Activated CD8-positive, alpha-beta memory T cell treated with anti-CD3 and anti-CD28 coated beads, Interleukin-2, amount 10 ng/mL, durations not matched to agents 7 days and 5 days (primary cell): ENCODE measurements at regions not wholly inside any gene's neighbourhood (a gene's known extent, or its start where the extent isn't known, plus 50 kb on each side); places are given as distances from the start of the nearest gene placed in this dataset.
"Not testable (repeated sequence)": the region's sequence is repeated elsewhere in the genome, so short reads cannot be mapped to it uniquely, and the experiment has no call there.

Experiments used
- ATAC-seq: fragments of 150-1000 bp; cut with Tn5 transposase; one replicate; pipeline ENCODE4 v1.10.0; 2021; ENCODE audit warnings: moderate library complexity
- CTCF ChIA-PET: fragments of 350-600 bp; sonication (Branson Sonifier 250); formaldehyde crosslinking; loops from one replicate; lab custom pipeline; 2021; ENCODE audit warnings: antibody characterized with exemption; lab: Charles Lee
- DNase-seq: peaks from one replicate; pipeline ENCODE4 v3.0.0-alpha.2; 2020
- H3K27ac Mint-ChIP-seq: one replicate; pipeline ENCODE4 v1.8.0; 2021; ENCODE audit warnings: mild to moderate bottlenecking, mixed read lengths
- H3K27me3 Mint-ChIP-seq: one replicate; pipeline ENCODE4 v1.8.0; 2021; ENCODE audit warnings: mixed read lengths
- H3K36me3 Mint-ChIP-seq: one replicate; pipeline ENCODE4 v1.8.0; 2021; ENCODE audit warnings: mild to moderate bottlenecking, mixed read lengths
- H3K4me1 Mint-ChIP-seq: one replicate; pipeline ENCODE4 v1.8.0; 2021; ENCODE audit warnings: mixed read lengths
- H3K4me3 Mint-ChIP-seq: one replicate; pipeline ENCODE4 v1.8.0; 2021; ENCODE audit warnings: mild to moderate bottlenecking, moderate library complexity, mixed read lengths
- H3K9me3 Mint-ChIP-seq: one replicate; pipeline ENCODE4 v1.8.0; 2022; ENCODE audit warnings: low read depth, mixed read lengths

DNA sequence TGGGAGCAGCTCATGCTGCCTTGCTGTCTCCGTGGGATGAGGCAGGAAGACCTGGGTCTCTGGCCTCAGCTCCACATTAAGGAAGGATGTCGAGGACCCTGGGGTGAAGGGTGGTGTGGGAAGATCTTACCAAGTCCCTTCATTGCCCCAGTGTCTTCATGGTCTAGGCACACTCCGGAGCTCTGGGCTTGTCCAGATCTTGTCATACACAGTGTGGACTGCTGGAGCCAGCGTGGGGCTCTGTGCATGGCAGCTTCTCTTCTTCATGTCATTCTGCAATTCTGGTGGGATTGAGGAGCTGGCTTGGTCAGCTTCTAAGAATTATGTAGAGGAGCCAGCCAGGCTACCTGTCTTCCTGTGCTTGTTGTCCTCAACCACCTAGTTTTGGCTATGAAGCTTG, 79.3 kb upstream of the ETV3 start:
- CTCF ChIA-PET = no interaction called here
- Mint-ChIP-seq H3K9me3 (no peaks in the 10 kb centered on the region), H3K4me3 (no peak overlapping the region), H3K36me3 (no peaks in the 10 kb centered on the region), H3K27ac (no peak overlapping the region), H3K4me1 (no peaks in the 10 kb centered on the region), H3K27me3 (peaks cover 51% of the 10 kb centered on the region)
- DNase-seq (no peak), ATAC-seq (no peak)

- Mint-ChIP-seq H3K36me3 (no peaks in the 10 kb centered on the region), H3K4me1 (no peaks in the 10 kb centered on the region), H3K27ac (no peak overlapping the region), H3K4me3 (no peak overlapping the region), H3K27me3 (peaks cover 47% of the 10 kb centered on the region), H3K9me3 (no peaks in the 10 kb centered on the region)
- DNase-seq (no peak), ATAC-seq (no peak)
- CTCF ChIA-PET = interaction anchor here (1.2 kb wide), 1 partner anchor 124 kb away, joined by 3 read pairs; no protein-coding TSS in a partner anchor
Observed at GRCh38 chr1:157213836-157214235, 75.6 kb upstream of the ETV3 start.

DNA sequence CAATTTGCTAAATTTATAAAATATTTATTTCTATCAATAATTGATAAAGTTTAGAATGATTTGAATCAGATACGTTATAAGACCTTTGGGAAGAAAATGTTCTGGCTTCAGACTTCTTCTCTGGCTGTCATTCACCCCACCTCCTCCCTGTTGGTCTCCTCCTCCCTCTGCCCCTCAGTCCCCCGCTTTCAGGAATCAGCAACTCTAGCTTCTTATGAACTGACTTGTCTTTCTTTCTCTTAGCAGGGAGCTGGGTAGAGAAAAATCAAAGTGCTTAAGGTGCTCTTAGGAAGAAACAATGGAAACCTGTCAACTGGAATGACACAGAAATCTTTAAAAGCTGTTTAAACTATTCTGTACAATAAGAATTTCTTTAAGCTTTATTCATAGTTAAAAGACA, 71.3 kb upstream of the ETV3 start:
- Mint-ChIP-seq H3K27ac (no peak overlapping the region), H3K9me3 (no peaks in the 10 kb centered on the region), H3K4me1 (no peaks in the 10 kb centered on the region), H3K27me3 (peaks cover 36% of the 10 kb centered on the region), H3K36me3 (no peaks in the 10 kb centered on the region), H3K4me3 (no peak overlapping the region)
- ATAC-seq = no peak
- CTCF ChIA-PET = no interaction called here
- no peak for DNase-seq

DNA sequence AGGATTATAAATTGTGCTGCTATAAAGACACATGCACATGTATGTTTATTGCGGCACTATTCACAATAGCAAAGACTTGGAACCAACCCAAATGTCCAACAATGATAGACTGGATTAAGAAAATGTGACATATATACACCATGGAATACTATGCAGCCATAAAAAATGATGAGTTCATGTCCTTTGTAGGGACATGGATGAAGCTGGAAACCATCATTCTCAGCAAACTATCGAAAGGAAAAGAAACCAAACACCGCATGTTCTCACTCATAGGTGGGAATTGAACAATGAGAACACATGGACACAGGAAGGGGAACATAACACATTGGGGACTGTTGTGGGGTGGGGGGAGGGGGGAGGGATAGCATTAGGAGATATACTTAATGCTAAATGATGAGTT, 67.8 kb upstream of the ETV3 start:
- CTCF ChIA-PET = not testable (repeated sequence)

GRCh38 chr1:157203166-157203565, 65.0 kb upstream of the ETV3 start:
- Mint-ChIP-seq H3K4me1 (no peaks in the 10 kb centered on the region), H3K36me3 (no peaks in the 10 kb centered on the region), H3K27me3 (peaks cover 18% of the 10 kb centered on the region), H3K27ac (no peak overlapping the region), H3K4me3 (no peak overlapping the region), H3K9me3 (no peaks in the 10 kb centered on the region)
- ATAC-seq (no peak), DNase-seq (no peak)
- CTCF ChIA-PET = interaction anchor here (0.7 to 0.9 kb wide), 2 partner anchors 8 to 113 kb away, joined by 3 read pairs; no protein-coding TSS in a partner anchor

More for the DNA sequence above, 67.8 kb upstream of the ETV3 start:
- H3K4me3 Mint-ChIP-seq, H3K4me1 Mint-ChIP-seq, ATAC-seq, H3K9me3 Mint-ChIP-seq, H3K36me3 Mint-ChIP-seq, H3K27ac Mint-ChIP-seq, DNase-seq: not testable (repeated sequence)
- peaks cover 16% of the 10 kb centered on the region for H3K27me3 Mint-ChIP-seq

- no peaks in the 10 kb centered on the region for H3K36me3 Mint-ChIP-seq
- peaks cover 18% of the 10 kb centered on the region for H3K27me3 Mint-ChIP-seq
- CTCF ChIA-PET = no interaction called here
- H3K4me3 Mint-ChIP-seq = no peak overlapping the region
- DNase-seq = no peak
- no peak overlapping the region for H3K27ac Mint-ChIP-seq
- H3K9me3 Mint-ChIP-seq = no peaks in the 10 kb centered on the region
- no peak for ATAC-seq
- H3K4me1 Mint-ChIP-seq = no peaks in the 10 kb centered on the region
Observed at GRCh38 chr1:157202331-157202730, 64.1 kb upstream of the ETV3 start.

DNA sequence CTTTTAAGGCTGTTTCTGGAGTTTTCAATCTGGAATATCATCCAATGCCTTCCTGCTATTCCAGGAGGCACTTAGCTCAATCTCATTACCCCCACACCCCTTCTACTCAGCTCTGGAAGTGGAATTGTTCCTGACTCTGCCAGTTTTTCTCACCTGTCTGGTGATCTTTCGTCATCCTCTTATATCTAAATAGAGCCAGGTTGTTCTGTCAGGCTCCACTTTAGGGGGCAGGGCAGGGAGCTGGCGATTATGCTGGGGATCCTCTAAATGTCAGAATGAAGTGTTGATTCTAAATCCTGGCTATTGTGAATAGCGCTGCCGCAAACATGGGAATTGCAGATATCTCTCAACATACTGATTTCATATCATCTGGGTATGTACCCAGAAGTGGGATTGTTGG, 63.6 kb upstream of the ETV3 start:
- CTCF ChIA-PET = no interaction called here
- DNase-seq (no peak), ATAC-seq (no peak)
- H3K4me1 Mint-ChIP-seq = no peaks in the 10 kb centered on the region
- no peaks in the 10 kb centered on the region for H3K9me3 Mint-ChIP-seq
- H3K4me3 Mint-ChIP-seq = no peak overlapping the region
- no peak overlapping the region for H3K27ac Mint-ChIP-seq
- H3K36me3 Mint-ChIP-seq = no peaks in the 10 kb centered on the region
- H3K27me3 Mint-ChIP-seq = peaks cover 15% of the 10 kb centered on the region

DNA sequence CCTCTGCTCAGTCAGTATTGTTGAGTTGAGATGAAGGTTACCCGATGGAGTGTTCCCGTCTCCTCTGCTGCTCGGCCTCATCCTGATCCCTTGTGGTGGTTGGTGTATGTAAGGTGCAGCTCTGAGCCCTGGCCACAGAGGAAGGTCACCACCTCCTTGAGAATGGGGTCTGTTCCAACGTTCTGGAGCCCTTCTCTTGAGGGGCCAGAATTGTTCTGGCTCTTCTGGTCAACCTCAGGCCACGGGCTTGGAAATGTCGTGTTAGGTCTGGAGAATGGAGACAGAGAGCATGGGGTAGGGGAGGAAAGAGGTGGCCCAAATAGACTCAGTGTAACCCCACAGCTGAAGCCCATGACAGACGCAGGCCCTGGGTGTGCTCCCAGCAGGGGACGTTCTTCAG, 62.3 kb upstream of the ETV3 start:
- Mint-ChIP-seq H3K27ac (no peak overlapping the region), H3K36me3 (no peaks in the 10 kb centered on the region), H3K4me3 (no peak overlapping the region), H3K4me1 (peaks cover 7% of the 10 kb centered on the region), H3K27me3 (peaks cover 24% of the 10 kb centered on the region), H3K9me3 (no peaks in the 10 kb centered on the region)
- DNase-seq (no peak), ATAC-seq (no peak)
- CTCF ChIA-PET = no interaction called here

DNA sequence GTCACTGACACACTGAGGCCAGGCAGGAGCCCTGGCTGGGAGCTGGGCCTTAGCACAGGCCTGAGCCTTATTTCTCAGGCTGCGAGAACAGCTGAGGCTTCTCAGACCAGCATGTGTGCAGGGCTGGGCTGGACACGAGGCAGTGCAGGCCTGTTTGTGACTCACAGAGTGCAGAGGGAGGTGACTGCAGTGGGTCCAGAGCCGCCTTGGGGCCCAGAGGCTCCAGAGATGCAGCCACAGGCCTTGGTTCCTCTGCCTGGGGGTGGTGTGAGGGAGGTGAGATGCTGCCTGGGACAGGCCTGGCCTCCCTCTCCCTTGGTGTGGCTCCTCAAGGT, 61.2 kb upstream of the ETV3 start:
- H3K9me3 Mint-ChIP-seq = no peaks in the 10 kb centered on the region
- DNase-seq (no peak), ATAC-seq (no peak)
- no peaks in the 10 kb centered on the region for H3K36me3 Mint-ChIP-seq
- no peak overlapping the region for H3K4me3 Mint-ChIP-seq
- peaks cover 8% of the 10 kb centered on the region for H3K4me1 Mint-ChIP-seq
- no peak overlapping the region for H3K27ac Mint-ChIP-seq
- CTCF ChIA-PET = no interaction called here
- H3K27me3 Mint-ChIP-seq = peaks cover 26% of the 10 kb centered on the region

- Mint-ChIP-seq H3K27me3 (peaks cover 29% of the 10 kb centered on the region), H3K36me3 (no peaks in the 10 kb centered on the region), H3K27ac (no peak overlapping the region), H3K4me3 (no peak overlapping the region), H3K4me1 (peaks cover 8% of the 10 kb centered on the region), H3K9me3 (no peaks in the 10 kb centered on the region)
- ATAC-seq (no peak), DNase-seq (no peak)
- CTCF ChIA-PET = no interaction called here
Observed at GRCh38 chr1:157198619-157199420, 60.6 kb upstream of the ETV3 start.

GRCh38 chr1:157197906-157198435, 59.8 kb upstream of the ETV3 start:
- DNase-seq = no peak
- no peaks in the 10 kb centered on the region for H3K9me3 Mint-ChIP-seq
- no peak for ATAC-seq
- no peak overlapping the region for H3K27ac Mint-ChIP-seq
- peaks cover 32% of the 10 kb centered on the region for H3K27me3 Mint-ChIP-seq
- CTCF ChIA-PET = no interaction called here
- H3K4me3 Mint-ChIP-seq = no peak overlapping the region
- peaks cover 8% of the 10 kb centered on the region for H3K4me1 Mint-ChIP-seq
- H3K36me3 Mint-ChIP-seq = no peaks in the 10 kb centered on the region

- CTCF ChIA-PET = interaction anchor here (0.6 to 3.4 kb wide), 9 partner anchors 9 to 300 kb away, joined by 3 to 21 read pairs (median 4); no protein-coding TSS in a partner anchor
- not testable (repeated sequence) for H3K36me3 Mint-ChIP-seq, DNase-seq, H3K4me1 Mint-ChIP-seq, H3K4me3 Mint-ChIP-seq, H3K27ac Mint-ChIP-seq, H3K9me3 Mint-ChIP-seq
- H3K27me3 Mint-ChIP-seq = peaks cover 43% of the 10 kb centered on the region
- ATAC-seq = peak; percentile 47
Observed at GRCh38 chr1:157196670-157197456, 58.7 kb upstream of the ETV3 start.

DNA sequence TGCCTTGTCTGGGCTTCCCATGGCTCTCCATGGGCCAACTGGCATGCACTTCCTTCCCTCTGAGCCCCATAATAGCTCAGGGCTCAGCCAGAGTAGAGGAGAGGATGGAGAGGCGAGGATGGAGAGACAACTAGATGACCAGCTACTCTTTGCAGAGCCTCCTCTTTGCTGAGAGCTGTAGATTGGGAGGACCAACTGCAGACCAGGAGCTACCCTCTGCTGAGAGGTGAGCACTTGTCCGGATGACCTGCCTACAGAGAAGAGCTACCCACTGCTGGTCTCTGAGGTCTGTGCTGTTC, 58.0 kb upstream of the ETV3 start:
- peaks cover 8% of the 10 kb centered on the region for H3K4me1 Mint-ChIP-seq
- DNase-seq = no peak
- H3K4me3 Mint-ChIP-seq = no peak overlapping the region
- no peaks in the 10 kb centered on the region for H3K9me3 Mint-ChIP-seq
- CTCF ChIA-PET = interaction anchor here (0.6 to 3.4 kb wide), 9 partner anchors 9 to 301 kb away, joined by 3 to 21 read pairs (median 4); no protein-coding TSS in a partner anchor
- H3K27me3 Mint-ChIP-seq = peaks cover 45% of the 10 kb centered on the region
- ATAC-seq = no peak
- no peaks in the 10 kb centered on the region for H3K36me3 Mint-ChIP-seq
- no peak overlapping the region for H3K27ac Mint-ChIP-seq
